GM06990 (cell line): ENCODE measurements at regions not wholly inside any gene's neighbourhood (a gene's known extent, or its start where the extent isn't known, plus 50 kb on each side); places are given as distances from the start of the nearest gene placed in this dataset.

Experiments
- DNase-seq: peaks from one replicate; pipeline ENCODE4 v3.0.0-alpha.2; 2011; ENCODE audit not compliant: insufficient read length; ENCODE audit errors: extremely low read depth
- H3K27me3 ChIP-seq: replicated peaks from 2 replicates; pipeline ENCODE4 v1.6.0; 2011; ENCODE audit warnings: low read length; ENCODE audit not compliant: control insufficient read depth, insufficient read depth
- H3K36me3 ChIP-seq: 2 replicates; pipeline ENCODE4 v1.5.1; 2011; ENCODE audit warnings: low read length; ENCODE audit not compliant: control insufficient read depth, insufficient read depth
- H3K4me3 ChIP-seq: replicated peaks from 2 replicates; pipeline ENCODE4 v1.5.1; 2011; ENCODE audit warnings: low read depth, mild to moderate bottlenecking, control low read depth, low read length
- TF ChIP-seq, protein P1 (sequence below): IDR thresholded peaks from 2 replicates; pipeline ENCODE4 v1.5.1; 2011; ENCODE audit warnings: low read length, control low read depth, mild to moderate bottlenecking, inconsistent platforms; ENCODE audit not compliant: insufficient read depth, poor library complexity, severe bottlenecking

DNA sequence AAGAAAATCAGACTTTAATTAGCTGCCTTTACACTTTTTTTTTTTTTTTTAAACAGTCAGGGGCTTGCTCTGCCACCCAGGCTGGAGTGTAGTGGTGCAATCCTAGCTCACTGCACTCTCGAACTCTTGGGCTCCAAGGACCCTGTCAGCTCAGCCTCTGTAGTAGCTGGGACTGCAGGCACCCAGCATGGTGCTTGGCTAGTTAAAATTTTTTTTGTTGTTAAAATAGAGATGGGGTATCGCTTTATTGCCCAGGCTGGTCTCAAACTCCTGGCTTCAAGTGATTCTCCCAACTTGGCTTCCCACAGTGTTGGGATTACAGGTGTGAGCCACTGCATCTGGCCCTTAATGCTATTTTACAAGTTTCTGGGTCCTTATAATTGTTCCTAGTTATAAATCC, 359.1 kb downstream of the SPRY1 start:
- DNase-seq = no peak
- H3K36me3 ChIP-seq = no peaks in the 10 kb centered on the region
- TF ChIP-seq, protein P1, sequence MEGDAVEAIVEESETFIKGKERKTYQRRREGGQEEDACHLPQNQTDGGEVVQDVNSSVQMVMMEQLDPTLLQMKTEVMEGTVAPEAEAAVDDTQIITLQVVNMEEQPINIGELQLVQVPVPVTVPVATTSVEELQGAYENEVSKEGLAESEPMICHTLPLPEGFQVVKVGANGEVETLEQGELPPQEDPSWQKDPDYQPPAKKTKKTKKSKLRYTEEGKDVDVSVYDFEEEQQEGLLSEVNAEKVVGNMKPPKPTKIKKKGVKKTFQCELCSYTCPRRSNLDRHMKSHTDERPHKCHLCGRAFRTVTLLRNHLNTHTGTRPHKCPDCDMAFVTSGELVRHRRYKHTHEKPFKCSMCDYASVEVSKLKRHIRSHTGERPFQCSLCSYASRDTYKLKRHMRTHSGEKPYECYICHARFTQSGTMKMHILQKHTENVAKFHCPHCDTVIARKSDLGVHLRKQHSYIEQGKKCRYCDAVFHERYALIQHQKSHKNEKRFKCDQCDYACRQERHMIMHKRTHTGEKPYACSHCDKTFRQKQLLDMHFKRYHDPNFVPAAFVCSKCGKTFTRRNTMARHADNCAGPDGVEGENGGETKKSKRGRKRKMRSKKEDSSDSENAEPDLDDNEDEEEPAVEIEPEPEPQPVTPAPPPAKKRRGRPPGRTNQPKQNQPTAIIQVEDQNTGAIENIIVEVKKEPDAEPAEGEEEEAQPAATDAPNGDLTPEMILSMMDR = no peak
- H3K27me3 ChIP-seq = no peaks in the 10 kb centered on the region; the same call in 1 of the 2 replicates
- H3K4me3 ChIP-seq = no peak overlapping the region

DNA sequence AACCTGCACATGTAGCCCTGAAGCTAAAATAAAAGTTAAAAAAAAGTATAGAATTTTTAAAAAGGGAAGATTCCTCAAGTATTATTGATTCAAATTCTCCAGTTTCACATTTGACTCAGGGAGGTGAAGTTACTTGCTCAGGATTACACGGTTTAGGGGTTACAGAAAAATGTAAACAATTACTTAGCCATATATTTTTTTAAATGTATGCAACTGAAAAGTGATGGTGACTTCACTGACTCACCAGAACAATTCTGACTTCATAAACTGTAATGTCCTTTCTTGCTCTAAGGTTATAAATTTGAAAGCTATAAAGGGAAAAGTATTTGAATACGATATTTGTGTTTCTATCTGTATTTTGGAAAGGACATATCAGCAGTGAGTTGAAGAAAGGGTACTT, 371.2 kb downstream of the SPRY1 start:
- no peak for DNase-seq
- no peaks in the 10 kb centered on the region for H3K36me3 ChIP-seq
- H3K4me3 ChIP-seq = no peak overlapping the region
- TF ChIP-seq, protein P1 = no peak
- H3K27me3 ChIP-seq = no peaks in the 10 kb centered on the region; the same call in 1 of the 2 replicates

DNA sequence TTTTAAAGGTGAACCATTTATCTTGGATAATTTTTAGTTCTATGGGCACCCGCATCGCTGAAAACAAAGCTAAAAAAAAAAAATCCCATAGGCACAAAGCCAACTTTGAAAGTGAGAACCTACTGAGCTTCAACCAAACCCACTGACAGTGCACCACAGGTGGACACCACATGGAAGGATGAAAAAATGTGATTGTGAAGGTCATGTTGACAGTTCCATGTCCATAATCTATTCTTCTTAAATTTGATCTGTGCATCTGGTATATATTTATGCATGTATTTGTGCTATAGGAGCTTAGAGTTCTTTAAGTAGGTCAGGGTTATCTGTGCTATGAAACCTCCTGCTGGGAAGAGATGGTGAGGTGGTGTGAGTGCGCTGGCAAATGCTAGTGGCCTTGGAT, 374.3 kb downstream of the SPRY1 start:
- DNase-seq = no peak
- Histone ChIP-seq H3K4me3 (no peak overlapping the region), H3K27me3 (no peaks in the 10 kb centered on the region; the same call in 1 of the 2 replicates), H3K36me3 (no peaks in the 10 kb centered on the region)
- TF ChIP-seq, protein P1 = no peak

DNA sequence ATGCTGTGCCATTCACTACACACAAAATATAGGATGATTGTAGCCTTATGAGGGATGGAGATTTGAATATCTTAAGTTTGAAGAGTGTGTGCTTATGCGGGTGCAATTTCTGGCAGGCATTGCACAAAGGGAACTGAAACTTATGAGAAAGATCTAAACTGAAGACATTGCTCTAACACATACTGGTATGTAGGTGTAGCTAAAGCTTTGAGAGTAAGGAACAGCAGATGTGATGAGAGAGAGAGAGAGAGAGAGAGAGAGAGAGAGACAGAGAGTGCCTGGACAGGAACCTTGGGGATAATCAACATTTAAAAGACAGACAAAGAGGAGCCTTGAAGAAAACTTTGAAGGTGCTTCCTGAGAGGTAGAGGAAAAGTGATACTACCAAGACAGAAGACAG, 379.7 kb downstream of the SPRY1 start:
- H3K4me3 ChIP-seq = no peak overlapping the region
- H3K27me3 ChIP-seq = no peaks in the 10 kb centered on the region
- peak; percentile 15 for DNase-seq
- no peaks in the 10 kb centered on the region for H3K36me3 ChIP-seq
- TF ChIP-seq, protein P1 = peak; percentile 10

DNA sequence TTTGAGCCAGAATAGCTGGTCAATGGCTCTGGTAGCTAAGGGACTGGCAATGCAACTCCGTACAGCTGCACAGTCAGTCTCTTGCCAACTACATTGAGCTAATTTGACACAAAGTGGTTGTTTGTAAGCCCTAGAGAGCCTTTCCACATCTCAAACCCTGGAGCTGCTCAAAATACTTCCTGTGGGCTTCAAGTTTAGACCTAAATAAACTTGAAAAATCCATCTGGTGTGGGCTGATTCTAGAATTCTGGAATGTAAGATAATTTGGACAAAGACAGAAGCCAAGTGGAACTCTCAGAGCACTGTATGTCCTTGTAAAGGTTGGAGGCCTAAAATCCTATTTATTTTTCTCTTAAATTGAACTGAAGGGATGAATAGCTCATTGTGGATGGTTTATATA, 380.8 kb downstream of the SPRY1 start:
- H3K27me3 ChIP-seq = no peaks in the 10 kb centered on the region
- DNase-seq = no peak
- no peaks in the 10 kb centered on the region for H3K36me3 ChIP-seq
- TF ChIP-seq, protein P1 = no peak
- H3K4me3 ChIP-seq = no peak overlapping the region

DNA sequence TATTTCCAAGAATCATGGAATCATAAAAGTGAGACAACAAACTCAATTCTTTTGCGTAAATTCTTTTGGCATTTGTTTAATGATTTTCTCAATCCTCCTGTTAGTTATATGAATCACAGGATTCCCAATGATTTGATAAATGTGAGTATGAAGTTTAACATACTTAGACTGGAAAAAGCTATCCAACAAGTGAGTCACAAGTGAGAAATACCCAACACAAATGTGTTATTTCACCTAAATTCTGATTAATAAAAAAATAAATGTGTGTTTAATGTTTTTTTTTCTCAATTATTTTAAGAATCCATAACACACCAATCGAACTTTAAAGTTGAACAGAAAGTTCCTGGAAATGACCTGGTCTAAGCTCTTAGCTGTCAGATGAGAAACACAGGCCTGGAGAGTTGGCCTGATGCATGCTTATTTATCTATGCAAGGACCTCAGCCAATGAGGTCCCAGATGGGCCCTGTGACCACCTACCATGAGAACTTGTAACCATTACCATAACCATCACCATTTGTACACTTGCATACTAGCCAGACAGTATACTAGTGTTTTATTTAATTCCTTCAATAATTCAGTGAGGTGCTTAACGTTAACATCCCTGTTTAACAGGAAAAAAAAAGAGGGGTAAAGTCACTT, 386.7 kb downstream of the SPRY1 start:
- no peaks in the 10 kb centered on the region for H3K27me3 ChIP-seq
- no peak for DNase-seq
- TF ChIP-seq, protein P1 = no peak
- no peak overlapping the region for H3K4me3 ChIP-seq
- no peaks in the 10 kb centered on the region for H3K36me3 ChIP-seq
